HepG2 (cell line): ENCODE measurements at regions not wholly inside any gene's neighbourhood (a gene's known extent, or its start where the extent isn't known, plus 50 kb on each side); places are given as distances from the start of the nearest gene placed in this dataset.

ENCODE experiments used
- CTCF ChIP-seq: sonication (generic); formaldehyde crosslinking; IDR thresholded peaks from 2 replicates; pipeline ENCODE4 v1.5.0; 2020; ENCODE audit warnings: mild to moderate bottlenecking, missing genetic modification reagents, moderate library complexity
- FOXM1 ChIP-seq: sonication (generic); formaldehyde crosslinking; IDR thresholded peaks from 2 replicates; pipeline ENCODE4 v1.5.0; 2020; ENCODE audit warnings: missing genetic modification reagents
- SMC3 ChIP-seq: IDR thresholded peaks from 2 replicates; pipeline ENCODE4 v1.6.1; 2011; ENCODE audit warnings: low read length, improper control_type of control experiment
- ZIK1 ChIP-seq: sonication (generic); formaldehyde crosslinking; IDR thresholded peaks from 2 replicates; pipeline ENCODE4 v1.5.0; 2020; ENCODE audit warnings: mild to moderate bottlenecking, low read depth, missing genetic modification reagents, borderline replicate concordance
- ZNF558 ChIP-seq: sonication (generic); formaldehyde crosslinking; IDR thresholded peaks from 2 replicates; pipeline ENCODE4 v1.9.0; 2022; ENCODE audit warnings: mild to moderate bottlenecking, missing genetic modification reagents, borderline replicate concordance

GRCh38 chr6:19925533-19925932 lies 88.4 kb downstream of the ID4 start:
- TF ChIP-seq CTCF (CRISPR knock-in tag) = no peak
- TF ChIP-seq SMC3 = no peak
- TF ChIP-seq FOXM1 (CRISPR knock-in tag) = no peak
- TF ChIP-seq ZIK1 = no peak
- TF ChIP-seq ZNF558 = no peak
